Left ventricle myocardium inferior (tissue), 1 donor: ENCODE measurements at regions not wholly inside any gene's neighbourhood (a gene's known extent, or its start where the extent isn't known, plus 50 kb on each side); places are given as distances from the start of the nearest gene placed in this dataset.

Experiments
- DNase-seq: peaks from one replicate; pipeline ENCODE4 v3.0.0-alpha.2; 2020
- H3K27ac ChIP-seq: fragments of 200-600 bp; replicated peaks from 2 replicates; pipeline ENCODE4 v1.8.0; 2021
- H3K27me3 ChIP-seq: fragments of 200-600 bp; 2 replicates; pipeline ENCODE4 v1.8.0; 2021; ENCODE audit warnings: low read depth
- H3K36me3 ChIP-seq: fragments of 200-600 bp; 2 replicates; pipeline ENCODE4 v1.8.0; 2021
- H3K4me1 ChIP-seq: fragments of 200-600 bp; 2 replicates; pipeline ENCODE4 v1.8.0; 2021
- H3K4me3 ChIP-seq: fragments of 200-600 bp; 2 replicates; pipeline ENCODE4 v1.8.0; 2021; ENCODE audit warnings: mild to moderate bottlenecking, moderate library complexity
- H3K9me3 ChIP-seq: fragments of 200-600 bp; replicated peaks from 2 replicates; pipeline ENCODE4 v1.8.0; 2021
- intact Hi-C: fragments of 100-400 bp; cut with micrococcal nuclease; formaldehyde crosslinking; loops from one replicate; pipeline ENCODE4 v1.11.0; 2022
- TF ChIP-seq, protein P1 (sequence below): fragments of 200-600 bp; IDR thresholded peaks from 2 replicates; pipeline ENCODE4 v1.8.0; 2021; ENCODE audit warnings: antibody characterized with exemption, mild to moderate bottlenecking, borderline replicate concordance
- donor health status: DM: no; HTN: yes; CAD: no; lungs with severe emphysema.

DNA sequence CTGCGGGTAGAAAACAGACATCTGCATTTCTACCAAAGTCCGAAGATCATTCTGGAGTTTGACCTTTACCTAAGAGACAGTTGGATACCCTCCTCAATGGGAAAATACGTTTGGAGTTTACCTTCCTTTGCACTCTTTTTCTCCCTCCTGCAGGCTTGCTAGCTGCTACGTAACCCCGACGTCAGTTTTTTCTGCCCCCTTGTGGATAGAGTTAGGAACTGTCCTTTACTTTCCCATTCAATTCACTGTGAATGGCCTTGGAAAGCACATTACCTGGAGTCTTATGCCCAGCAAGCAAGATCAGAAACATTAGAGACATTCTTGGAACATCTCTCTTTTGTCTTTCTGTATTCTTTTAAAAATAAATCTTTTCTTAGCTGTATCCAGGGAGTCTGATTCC lies 250.7 kb downstream of the NAP1L3 start:
- Histone ChIP-seq H3K36me3 (no peaks in the 10 kb centered on the region), H3K4me1 (no peaks in the 10 kb centered on the region), H3K9me3 (no peaks in the 10 kb centered on the region), H3K27me3 (no peaks in the 10 kb centered on the region), H3K4me3 (no peak overlapping the region), H3K27ac (no peak overlapping the region)
- TF ChIP-seq, protein P1, sequence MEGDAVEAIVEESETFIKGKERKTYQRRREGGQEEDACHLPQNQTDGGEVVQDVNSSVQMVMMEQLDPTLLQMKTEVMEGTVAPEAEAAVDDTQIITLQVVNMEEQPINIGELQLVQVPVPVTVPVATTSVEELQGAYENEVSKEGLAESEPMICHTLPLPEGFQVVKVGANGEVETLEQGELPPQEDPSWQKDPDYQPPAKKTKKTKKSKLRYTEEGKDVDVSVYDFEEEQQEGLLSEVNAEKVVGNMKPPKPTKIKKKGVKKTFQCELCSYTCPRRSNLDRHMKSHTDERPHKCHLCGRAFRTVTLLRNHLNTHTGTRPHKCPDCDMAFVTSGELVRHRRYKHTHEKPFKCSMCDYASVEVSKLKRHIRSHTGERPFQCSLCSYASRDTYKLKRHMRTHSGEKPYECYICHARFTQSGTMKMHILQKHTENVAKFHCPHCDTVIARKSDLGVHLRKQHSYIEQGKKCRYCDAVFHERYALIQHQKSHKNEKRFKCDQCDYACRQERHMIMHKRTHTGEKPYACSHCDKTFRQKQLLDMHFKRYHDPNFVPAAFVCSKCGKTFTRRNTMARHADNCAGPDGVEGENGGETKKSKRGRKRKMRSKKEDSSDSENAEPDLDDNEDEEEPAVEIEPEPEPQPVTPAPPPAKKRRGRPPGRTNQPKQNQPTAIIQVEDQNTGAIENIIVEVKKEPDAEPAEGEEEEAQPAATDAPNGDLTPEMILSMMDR, result peak; percentile 32
- intact Hi-C loops, result no loop called here
- no peak for DNase-seq

DNA sequence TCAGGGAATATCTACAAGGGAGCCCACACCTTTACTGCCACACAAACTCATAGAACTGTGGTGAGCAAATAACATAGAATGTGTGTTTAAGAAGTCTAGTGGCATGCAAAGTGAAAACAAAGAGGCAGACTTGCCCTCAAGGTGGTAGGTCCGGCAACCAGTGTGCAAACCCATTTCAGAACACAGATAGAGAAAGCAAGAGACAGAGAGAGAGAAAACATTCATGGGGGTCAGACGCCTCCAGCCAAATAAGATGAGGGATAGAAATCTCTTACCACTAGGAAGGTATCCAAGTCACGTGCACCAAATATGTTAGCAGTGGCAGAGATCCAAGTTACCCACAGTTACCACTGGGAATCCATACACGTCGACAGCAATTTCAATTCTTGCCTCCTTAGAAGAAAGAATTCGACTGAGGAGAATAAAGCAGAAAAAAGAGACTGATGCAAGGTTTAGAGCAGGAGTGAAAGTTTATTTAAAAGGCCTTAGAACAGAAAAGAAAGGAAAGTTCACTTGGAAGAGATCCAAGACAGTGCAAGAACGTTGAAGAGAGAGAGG lies 252.8 kb downstream of the NAP1L3 start:
- H3K4me3 ChIP-seq, result no peak overlapping the region
- H3K36me3 ChIP-seq, result no peaks in the 10 kb centered on the region
- H3K9me3 ChIP-seq, result no peaks in the 10 kb centered on the region
- intact Hi-C loops, result no loop called here
- DNase-seq, result no peak
- no peak overlapping the region for H3K27ac ChIP-seq
- no peaks in the 10 kb centered on the region for H3K27me3 ChIP-seq
- H3K4me1 ChIP-seq, result no peaks in the 10 kb centered on the region
- TF ChIP-seq, protein P1, result no peak

DNA sequence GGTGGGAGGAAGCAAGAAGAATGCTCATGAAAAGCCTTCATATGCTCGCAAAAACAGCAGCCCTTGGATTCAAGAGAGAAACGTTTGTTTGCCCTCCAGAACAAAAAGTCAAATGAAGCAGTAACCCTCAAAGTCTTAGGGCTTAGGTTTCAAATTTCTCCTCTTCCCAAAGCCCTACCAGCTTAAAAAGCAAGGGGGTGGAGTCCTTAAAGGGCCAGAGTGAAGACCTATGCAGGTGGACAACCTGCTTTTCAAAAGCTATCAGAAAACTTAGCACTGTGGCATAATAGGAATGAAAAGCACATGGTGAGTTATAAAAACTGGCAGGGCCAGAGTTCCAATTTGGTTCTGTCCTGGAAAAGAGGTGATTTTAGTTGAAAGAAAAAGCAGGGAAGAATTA lies 253.3 kb downstream of the NAP1L3 start:
- Histone ChIP-seq H3K27me3 (no peaks in the 10 kb centered on the region), H3K4me3 (no peak overlapping the region), H3K4me1 (no peaks in the 10 kb centered on the region), H3K9me3 (no peaks in the 10 kb centered on the region), H3K27ac (no peak overlapping the region), H3K36me3 (no peaks in the 10 kb centered on the region)
- no peak for DNase-seq
- TF ChIP-seq, protein P1, result no peak
- intact Hi-C loops, result no loop called here

DNA sequence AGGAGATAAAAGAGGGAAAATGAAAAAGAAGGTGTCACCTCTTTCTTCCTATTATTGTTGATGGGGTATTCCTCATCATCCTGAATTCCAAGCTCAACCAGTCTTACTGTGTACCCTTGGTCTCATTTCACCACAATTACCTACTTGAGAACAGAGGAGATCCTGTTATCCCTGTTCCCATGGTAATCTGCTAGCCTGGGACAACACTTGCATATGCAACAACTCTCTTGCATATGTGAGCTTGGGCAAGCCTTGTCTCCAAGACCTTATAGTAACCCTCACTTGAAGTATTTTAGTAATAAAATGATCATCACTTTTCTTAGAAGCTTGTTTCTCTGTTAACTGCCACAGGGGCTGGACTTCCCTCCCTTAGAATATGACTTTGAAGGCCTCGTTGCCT lies 253.7 kb downstream of the NAP1L3 start:
- no peak overlapping the region for H3K4me3 ChIP-seq
- no peaks in the 10 kb centered on the region for H3K4me1 ChIP-seq
- TF ChIP-seq, protein P1, result no peak
- H3K36me3 ChIP-seq, result no peaks in the 10 kb centered on the region
- H3K9me3 ChIP-seq, result no peaks in the 10 kb centered on the region
- H3K27ac ChIP-seq, result no peak overlapping the region
- no peaks in the 10 kb centered on the region for H3K27me3 ChIP-seq
- DNase-seq, result no peak
- intact Hi-C loops, result no loop called here

DNA sequence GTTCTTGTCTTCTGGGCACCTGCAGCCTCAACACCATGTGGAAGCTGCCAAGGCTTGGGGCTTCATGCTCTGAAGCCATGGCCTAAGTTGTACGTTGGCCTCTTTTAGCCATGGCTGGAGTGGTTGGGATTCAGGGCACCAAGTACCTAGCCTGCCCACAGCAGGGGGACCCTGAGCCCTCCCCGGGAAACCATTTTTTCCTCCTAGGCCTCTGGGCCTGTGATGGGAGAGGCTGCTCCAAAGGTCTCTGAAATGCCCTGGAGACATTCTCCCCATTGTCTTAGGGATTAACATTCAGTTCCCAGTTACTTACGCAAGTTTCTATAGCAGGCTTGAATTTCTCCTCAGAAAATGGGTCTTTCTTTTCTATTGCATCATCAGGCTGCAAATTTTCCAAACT lies 269.3 kb downstream of the NAP1L3 start:
- H3K27ac ChIP-seq, result no peak overlapping the region
- H3K9me3 ChIP-seq, result peaks cover 13% of the 10 kb centered on the region
- no peaks in the 10 kb centered on the region for H3K27me3 ChIP-seq
- TF ChIP-seq, protein P1, result no peak
- intact Hi-C loops, result no loop called here
- no peaks in the 10 kb centered on the region for H3K4me1 ChIP-seq
- no peaks in the 10 kb centered on the region for H3K36me3 ChIP-seq
- DNase-seq, result no peak
- no peak overlapping the region for H3K4me3 ChIP-seq
